ENCODE measurements at regions not wholly inside any gene's neighbourhood (a gene's known extent, or its start where the extent isn't known, plus 50 kb on each side); places are given as distances from the start of the nearest gene placed in this dataset.

DNA sequence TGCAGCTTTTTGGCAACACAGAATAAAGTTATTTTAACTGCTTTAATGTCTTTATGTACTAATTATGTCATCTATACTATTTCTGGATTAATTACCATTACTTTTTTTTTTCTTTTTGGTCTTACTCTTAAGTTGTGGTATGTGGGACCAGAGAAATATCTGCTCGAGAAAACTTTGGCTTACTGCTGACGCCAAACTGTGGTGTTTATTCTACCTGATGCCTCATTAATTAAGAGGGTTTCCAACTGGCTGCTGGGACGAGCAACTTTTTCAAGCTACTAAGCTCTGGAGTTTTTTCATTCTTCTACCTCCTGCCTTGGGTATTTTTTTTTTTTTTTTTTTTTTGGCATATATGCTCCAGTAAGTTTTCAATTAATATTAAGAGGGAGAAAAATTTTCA, 1257.5 kb downstream of the FSCB start:
- DNase-seq: no peak

DNA sequence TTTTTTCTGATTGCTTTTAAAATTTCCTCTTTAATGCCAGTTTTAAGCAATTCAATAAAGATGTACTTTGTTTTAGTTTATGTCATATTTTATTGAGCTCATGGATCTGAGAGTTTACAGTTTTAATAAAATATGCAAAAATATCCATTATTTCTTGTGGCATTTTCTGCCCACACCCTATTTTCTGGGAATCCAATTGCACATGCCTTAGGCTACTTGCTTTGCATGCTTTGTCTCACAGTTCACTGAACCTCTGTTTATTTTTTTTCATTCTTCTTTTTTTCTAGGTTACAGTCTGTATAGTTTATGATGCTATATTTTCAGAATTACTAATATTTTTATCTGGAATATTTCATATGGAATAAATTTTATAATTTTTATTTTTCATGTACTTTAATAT, 1258.0 kb downstream of the FSCB start:
- DNase-seq: no peak

DNA sequence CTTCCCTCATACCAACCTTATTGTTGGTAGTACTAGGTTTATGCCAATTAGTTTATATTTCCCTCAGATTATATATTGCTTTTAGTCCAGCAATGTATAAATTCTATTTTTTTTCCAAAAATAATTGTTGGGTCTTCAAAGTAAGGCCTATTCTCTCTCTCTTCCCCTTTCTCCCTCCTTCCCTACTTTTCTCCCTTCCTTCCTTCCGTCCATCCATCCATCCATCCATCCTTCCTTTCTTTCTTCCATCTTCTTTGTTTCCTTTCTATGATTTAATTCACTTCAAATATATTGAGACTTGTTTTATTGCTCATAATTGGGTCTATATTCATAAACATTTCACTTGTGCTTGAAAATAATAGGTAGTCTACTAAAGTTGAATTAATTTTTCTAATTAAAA, 1259.2 kb downstream of the FSCB start:
- no peak for DNase-seq

DNA sequence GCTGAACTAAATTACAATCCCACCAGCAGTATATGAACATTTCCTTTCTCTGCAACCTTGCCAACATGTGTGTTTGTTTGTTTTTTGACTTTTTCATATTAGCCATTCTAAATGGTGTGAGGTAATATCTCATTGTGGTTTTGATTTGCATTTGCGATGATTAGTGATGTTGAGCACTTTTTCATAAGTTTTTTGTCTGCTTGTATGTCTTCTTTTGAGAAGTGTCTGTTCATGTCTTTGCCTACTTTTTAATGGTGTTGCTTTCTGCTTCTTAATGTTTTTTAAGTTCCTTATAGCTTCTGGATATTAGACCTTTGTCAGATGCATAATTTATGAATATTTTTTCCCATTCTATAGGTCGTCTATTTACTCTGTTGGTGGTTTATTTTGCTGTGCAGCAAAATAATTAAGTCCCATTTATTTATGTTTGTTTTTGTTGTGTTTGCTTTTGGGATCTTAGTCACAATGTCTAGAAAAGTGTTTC, 1262.9 kb downstream of the FSCB start:
- DNase-seq: no peak

DNA sequence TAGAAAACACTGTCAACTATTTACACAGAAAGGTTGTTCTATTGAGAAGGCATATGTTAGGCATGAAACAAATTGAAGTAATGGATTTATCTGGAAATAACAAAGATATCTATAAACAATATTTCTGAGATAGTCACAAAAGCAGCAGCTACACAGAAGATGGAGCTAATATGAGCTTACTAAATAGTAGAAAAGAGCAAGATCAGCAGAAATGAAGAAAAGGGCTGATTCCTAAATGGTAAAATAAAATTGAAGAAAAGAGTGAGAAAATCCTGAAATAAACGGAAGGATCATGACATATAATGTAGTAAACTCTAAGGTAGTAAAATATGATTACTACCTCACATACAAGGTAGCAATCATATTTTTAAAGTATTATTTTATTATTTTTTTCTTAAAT, 1263.9 kb downstream of the FSCB start:
- DNase-seq: no peak

DNA sequence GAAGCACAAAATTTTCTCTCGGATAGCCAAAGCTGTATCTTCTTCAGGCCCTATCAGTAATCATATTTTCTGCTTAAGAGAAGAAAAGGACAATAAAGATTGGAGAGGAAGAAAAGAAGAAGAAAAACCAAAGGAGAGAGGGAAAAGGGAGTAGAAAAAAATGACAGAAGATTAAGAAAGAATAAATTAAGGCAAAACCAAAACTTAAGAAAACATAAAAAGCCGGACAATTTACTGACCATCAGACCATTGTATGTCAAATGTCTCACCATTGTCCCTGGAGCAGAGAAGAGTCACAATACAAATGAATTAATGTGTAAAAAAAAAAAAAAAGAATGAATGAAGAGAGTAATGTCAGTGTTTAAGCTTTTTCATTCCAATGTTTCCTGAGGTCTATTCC, 1274.8 kb downstream of the FSCB start:
- no peak for DNase-seq

DNA sequence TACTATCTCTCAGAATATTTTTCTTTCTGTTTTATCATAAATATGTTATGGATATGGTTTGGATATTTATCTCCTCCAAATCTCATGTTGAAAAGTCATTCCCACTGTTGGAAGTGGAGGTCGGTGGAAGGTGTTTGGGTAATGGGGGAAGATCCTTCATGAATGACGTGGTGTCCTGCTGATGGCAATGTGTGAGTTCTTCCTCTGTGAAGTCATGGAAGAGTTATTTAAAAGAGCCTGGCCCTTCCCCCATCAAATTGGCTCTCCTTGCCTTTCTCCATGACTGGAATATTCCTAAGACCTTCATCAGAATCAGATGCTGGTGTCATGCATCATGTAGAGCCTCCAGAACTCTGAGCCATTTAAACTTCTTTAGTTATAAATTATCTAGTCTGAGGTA, 1291.6 kb downstream of the FSCB start:
- DNase-seq: no peak

DNA sequence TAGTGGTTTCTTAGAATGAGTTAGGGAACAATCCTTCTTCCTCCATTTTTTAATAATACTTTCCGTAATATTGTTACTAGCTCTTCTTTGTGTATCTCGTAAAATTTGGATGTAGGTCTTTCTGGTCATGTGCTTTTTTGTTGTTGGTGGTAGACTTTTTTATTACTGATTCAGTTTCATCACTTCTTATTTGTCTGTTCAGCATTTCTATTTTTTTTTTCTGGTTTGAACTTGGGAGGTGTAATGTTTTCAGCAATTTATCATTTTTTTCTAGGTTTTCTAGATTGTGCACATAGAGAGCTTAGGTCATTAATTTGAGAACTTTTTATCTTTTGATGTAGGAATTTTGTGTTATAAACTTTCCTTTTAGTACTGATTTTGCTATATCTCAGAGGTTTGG, 1299.9 kb downstream of the FSCB start:
- DNase-seq: no peak

DNA sequence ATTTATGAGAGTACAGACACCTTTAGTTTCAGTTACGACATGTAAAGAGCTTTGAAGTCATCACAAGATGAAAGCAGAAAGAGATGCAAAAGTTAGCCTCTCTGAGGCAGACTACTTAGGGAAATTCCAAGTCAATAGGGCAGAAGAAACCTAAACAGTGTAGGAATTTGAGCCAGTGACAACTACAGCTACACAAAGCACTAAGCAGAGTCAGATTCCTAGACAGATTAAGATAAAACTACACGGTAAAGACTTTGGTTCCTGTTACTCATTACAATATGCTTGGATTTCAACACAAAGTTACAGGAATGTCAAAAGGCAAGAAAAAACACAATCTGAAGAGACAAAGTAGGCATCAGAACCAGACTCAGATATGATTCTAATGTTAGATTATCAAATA, 1302.3 kb downstream of the FSCB start:
- no peak for DNase-seq

DNA sequence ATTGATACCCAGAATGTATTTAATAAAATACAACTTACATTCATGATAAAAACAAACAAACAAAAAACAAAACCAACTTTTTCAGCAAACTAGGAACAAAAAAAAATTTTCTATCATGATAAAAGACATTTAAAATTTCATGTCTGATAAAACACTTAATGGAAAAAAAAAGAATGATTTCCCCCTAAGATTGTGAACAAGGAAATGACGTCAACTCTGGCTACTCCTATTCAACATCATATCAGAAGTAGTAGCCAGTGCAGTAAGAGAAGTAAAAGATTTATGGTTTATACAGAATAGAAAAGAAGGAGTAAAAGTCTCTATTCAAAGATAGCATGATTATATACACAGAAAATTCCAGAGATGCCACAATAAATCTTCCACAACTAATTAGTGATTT, 1306.6 kb downstream of the FSCB start:
- no peak for DNase-seq

DNA sequence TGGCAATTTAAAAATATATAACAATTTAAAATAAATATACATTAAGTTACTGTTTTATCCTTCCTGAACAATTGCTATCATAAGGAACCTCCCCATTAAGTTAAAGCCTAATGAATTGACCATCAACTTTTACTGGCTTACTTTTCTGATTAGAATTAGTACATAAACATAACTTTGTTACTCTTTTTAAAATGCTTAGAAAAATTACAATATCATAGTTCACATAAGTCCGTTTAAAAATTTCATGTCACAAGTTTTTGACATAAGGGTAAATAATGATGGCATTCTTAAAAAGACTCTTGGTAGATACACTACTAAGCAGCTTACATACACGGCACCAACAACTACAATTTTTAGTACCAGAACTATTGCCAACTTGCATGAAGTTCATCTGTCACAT, 1308.6 kb downstream of the FSCB start:
- DNase-seq: no peak

DNA sequence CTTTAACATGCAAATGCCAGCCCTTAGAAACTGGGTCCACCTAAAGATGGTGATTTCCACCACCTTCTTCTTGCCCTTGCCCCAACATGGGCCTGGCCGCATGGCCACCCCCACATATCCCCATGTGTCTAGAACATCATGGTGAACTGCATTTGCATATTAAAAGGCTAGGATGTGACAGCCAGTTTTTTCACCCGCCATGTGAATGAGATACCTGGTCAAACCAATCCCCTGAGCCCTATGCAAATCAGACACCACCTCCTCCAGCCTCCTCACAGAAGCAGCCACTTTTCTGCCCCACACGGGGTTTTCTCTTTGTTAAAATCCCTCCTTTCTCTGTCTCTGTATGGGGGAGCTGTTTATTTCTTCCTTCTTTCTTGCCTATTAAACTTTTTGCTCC, 1322.5 kb downstream of the FSCB start:
- DNase-seq: no peak

DNA sequence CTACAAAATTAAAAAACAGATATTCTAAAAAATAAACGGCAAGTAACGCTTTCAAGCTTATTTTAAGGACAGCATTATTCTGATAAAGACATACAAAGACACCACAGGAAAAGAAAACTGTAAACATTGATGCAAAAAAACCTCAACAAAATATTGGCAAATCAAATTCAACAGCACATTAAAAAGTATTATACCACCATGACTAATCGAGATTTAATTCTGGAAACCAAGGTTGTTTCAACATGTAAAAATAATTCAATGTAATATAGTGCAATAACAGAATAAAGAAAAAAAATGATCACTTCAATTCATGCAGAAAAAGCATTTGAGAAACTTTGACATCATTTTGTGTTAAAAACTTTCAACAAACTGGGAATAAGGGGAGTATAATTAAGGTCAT, 1323.2 kb downstream of the FSCB start:
- no peak for DNase-seq

DNA sequence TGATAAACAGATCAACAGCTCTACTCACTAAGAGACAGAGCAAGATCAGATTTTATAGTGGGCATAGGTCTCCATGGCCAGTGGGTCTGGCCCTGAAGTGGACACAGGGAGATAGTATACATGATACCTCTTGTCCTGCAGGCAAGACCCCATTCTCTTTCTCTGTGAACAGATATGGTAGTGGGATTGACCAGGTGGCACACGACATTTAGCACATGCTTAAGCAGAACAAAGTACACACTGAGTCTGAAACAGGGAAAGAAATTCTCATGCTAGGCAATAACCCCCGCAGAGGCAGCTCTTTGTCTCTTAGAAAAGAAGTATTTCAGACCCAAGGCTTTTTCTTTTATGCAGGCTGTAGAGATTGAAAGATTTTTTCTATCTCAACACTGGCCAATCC, 1331.2 kb downstream of the FSCB start:
- DNase-seq: no peak

DNA sequence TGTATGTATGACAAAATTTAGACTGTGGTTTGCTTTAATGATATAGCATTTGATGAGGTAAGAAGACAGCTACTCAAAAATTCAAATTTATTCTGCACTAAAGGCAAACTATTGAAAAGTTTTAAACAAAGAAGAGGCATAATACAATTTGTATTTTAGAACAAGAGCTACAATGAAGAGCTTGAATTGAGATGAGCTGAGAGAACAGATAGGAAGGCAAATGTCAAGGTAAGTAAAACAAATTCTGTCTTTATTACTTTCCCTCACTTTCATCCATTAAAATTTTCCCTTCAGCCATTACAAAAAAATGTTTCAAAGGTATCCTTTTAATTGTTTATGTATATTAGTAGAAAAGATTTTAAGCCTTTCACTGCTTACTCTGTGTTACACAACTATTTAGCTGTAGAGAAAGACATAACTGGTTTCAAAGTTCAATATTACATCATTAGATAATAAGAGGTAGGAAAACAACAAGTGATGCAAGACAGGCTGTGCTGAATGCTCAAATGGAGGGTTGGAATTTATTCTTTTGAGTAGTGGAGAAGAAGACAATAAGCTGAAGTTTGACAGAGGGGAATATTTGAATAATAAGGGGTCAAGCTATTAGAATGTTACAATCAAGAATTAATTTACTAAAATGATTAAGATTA, 1334.1 kb downstream of the FSCB start:
- DNase-seq: no peak

DNA sequence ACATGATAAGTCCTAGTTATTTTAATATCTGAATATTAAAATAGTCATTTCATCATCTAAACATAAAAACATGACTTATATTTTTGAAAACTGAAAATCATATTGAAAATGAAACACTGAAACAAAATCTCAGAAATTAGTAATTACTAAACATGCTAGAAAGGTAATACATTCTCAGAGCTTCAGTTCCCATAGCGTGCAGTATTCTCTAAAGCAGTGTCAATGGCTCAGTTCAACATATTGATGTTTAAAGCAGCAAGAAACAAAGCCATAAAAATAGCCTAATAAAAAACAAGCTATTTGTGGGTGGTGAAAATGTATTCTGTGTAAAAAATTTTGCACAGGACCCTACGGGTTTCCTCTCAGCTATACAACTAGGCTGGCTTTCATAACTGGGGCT, 1337.4 kb downstream of the FSCB start:
- DNase-seq: no peak

DNA sequence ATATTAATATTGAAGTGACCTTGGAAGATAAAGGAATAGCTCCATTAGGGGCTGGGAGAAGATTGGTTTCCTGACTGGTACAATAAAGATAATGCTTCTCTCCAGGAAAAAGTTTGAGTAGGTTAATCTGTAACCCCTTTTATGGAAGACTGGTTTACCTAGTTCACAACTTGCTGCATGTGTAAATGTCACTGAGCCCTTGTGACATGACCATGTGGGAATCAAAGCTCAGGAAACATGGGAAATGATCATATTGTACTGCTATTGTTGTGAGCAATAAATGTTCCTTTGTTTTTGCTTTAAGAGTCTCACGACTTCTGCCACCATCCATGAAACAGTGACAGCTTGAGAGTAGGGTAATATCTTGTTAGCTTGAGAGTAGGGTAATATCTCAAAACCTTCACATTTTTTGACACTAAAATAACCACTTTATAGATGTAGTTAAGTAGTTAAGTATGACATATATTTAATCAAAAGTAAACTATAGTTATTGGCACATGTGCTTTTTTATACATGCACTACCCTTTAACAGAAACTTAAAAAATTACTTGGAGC, 1338.6 kb downstream of the FSCB start:
- no peak for DNase-seq

DNA sequence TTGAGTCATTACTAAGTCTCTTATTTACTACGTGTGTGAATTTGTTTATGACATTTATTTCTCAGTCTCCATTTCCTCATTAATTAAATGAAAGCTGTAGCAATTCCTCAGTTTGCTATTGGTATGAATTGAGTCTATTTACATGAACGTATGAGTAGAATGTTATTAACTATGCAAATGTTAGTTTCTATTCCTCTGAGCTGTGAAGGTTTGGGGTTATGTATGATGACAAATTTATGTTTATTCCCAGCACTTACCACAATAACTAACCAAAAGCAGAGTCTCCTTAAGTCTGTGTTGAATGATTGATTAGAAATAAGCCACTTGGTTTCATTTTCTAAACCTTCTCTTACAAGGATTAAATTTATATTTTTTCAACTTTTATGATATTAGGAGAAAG, 1340.9 kb downstream of the FSCB start:
- no peak for DNase-seq

DNA sequence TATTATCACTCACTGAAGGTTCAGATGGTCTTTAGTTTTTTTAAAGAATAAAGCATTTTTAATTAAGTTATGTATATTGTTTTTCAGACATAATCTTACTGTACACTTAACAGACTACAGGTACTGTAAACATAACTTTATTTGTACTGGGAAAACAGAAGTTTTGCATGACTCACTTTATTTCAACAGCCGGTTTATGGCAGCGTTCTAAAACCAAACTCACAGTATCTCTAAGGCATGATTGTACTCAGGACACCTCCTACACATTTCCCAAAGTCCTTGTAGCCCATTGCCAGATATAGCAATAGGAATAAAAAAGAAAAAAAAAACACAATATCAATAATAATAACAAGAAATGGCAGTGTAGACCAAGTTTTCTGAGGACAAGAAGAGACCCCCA, 1341.4 kb downstream of the FSCB start:
- DNase-seq: no peak

DNA sequence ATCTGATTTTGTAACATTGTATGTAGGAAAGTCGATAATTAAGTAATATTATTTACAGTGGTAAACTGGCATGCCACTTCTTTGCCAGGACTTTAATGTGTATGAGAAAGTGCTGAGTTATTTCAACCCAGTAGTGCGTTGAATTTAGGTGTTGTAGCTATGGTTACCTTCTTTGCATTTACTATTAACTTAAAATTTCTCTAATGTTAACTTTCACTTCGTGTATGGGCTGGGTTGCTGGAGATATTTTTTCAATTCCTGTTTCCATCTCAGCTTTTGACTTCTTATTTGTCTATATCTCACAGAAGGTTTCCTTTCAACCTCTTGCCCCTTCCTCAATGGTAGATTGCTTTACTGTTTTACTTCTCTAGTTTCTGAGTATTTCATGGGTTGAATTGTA, 1345.6 kb downstream of the FSCB start:
- DNase-seq: no peak

DNA sequence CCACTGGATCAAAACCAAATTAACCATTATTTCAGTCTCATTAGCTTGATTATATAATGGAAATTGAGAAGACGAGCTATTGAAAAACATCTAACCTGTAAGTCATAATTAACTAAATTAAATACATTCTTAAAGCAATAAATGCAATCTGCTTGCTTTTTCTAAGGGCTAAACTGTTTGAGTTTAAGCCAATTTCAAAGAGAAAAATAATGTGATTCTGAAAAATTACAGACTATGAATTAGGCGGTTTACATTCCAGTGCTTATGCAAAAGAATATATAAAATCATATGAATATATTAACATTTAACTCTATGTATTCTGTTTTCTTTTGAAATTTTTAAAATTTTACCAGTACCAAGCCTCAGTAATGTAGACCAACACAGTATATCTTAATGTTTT, 1349.4 kb downstream of the FSCB start:
- no peak for DNase-seq

DNA sequence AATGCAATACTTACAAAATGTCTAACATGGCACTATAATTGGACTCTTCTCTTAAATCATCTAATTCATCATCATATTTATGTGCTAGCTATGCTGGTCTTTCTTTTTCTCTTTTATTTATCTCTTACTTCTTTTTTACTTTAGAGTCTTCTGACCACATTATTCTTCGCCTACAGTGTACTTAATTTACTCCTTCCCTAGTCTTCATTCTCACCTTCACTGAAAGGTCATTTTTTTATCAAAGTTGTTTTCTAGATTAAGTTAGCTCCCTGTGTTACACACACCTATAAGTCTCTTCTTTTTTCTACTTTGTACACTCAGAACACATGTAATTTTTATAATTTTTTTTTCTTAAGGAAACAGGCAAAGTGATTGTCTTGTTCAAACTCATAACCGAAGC, 1351.2 kb downstream of the FSCB start:
- no peak for DNase-seq

DNA sequence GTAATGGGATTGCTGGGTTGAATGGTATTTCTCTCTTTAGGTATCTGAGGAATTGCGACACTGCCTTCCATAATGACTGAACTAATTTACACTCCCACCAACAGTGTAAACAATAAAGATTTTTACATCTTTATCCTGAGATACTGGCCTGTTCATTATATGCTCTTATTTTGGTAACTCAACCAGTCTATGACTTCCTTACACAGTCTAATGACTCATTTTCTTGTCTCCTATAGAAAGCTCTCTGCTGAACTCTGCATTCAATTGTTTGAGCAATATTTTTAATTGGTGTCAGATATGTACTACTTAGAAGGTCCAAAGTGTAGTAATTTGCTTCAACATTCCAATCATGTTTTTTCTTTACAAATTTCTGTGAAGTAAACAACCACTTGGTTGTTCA, 1351.8 kb downstream of the FSCB start:
- no peak for DNase-seq

DNA sequence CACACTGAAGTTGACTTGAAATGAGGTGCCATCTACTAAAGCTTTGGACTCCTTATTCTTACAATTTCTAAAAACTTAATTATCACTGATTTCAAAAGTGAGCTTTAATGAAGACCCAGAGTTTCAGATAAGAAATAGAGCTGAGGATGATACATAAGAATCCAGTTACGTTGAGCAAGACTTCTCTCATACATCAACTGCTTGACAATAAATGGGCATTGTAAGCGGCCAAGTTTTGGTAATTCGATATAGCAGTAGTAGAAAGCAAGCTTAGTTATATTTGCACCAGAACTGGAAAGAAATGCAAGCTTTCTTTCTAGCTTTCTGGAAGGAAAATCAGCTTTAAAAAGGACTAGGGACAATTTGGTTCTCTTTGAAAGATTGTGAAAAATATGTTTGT, 1359.6 kb downstream of the FSCB start:
- no peak for DNase-seq

DNA sequence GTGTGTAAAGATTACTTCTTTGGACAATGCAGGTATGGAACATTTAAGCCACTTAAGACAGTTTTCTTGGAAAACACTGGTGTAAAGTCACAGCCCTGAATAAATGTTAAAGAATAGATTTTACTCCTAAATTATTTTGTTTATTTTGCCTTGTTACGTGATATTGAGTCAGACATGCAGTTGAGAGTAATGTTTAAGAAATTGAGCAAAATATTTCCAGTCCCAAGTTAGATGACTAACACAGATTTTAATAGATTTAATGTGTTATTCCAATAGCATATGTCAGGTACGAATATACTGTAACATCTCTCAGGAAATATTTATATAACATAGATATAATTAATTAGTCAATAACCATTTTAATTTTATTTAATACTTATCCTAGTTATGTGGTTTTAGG, 1361.7 kb downstream of the FSCB start:
- DNase-seq: no peak
